Hindlimb muscle (tissue), 1 donor: ENCODE measurements at regions not wholly inside any gene's neighbourhood (a gene's known extent, or its start where the extent isn't known, plus 50 kb on each side); places are given as distances from the start of the nearest gene placed in this dataset.

Experiments
- DNase-seq: peaks from one replicate; pipeline ENCODE4 v3.0.0-alpha.2; 2013

DNA sequence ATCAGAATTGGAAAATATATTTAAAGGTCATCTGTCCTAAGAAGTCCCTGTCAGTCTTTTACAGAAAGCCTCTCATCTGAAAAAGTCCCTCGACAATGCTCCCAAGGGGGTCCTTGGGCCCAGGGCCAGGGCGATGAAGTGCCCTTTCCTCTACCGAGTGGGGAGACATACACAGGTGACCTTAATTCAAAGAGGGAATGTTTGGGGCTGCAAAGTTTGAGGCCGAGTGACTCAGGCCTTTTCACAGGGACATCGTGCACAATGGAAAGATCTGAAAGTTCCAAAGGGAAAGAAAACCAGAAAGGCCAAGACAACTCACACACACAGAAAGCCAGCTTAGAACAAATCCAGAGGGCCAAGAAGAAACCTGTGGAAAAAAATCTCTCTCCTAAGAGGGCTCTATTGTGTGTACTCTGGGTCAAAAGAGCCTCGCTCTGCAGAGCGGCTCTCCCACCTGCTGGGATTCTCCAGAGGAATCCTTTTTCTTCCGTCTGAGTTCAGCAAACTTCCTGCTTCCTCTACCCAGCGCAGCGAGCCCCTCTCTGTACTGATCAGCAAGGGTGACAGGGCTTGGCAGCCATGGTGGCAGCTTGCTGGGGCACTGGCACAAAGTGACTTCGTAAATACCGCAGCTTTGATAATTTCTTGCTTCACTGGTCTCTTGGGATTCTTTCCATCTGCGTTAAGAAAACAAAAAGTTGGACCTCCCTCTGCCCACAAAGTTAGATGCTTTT lies 259.1 kb downstream of the OPA1 start:
- no peak for DNase-seq

- no peak for DNase-seq
Observed at GRCh38 chr3:193852901-193853300, 259.9 kb downstream of the OPA1 start.

- no peak for DNase-seq
Observed at GRCh38 chr3:193853511-193854219, 260.7 kb downstream of the OPA1 start.

GRCh38 chr3:193857996-193858395 lies 265.0 kb downstream of the OPA1 start:
- no peak for DNase-seq

DNA sequence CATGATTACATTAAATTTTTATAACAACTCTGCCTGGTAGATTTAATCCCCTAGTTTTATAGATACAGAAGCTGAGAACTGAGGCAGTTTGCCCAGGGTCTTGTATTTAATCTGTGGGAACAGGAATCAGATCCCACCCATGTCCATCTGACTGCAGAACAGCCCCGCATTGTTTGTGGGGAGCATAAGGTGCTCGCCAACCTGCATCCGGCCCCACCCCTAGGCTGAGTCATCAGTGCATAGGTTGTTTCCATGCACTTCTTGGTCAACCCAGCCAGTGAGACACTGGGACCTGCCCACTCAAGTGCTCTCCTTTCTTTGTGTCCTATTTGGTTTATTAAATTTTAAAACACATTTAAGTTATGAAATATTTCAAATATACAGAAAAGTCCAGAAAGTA lies 266.2 kb downstream of the OPA1 start:
- no peak for DNase-seq

DNA sequence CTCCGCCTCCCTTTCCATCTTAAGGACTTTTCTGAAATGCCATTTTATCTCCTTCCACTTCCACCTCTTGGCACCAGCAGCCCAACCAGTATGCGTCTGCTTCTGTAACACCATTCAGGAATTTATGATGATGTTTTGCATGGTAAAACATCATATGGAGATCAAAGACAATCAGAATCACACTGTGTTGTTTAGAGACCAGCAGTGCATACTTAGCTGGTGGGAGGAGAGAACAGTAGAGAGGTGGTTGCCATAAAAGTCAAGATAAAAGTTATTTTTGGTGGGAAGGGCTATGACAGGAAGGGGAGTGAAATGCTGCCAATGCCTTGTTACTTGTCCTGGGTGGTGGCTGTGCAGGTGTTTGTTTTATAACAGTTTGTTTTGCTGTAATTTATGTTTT lies 268.0 kb downstream of the OPA1 start:
- DNase-seq: no peak

- DNase-seq: peak; percentile 35
Observed at GRCh38 chr3:193862843-193863242, 269.8 kb downstream of the OPA1 start.

- DNase-seq: peak; percentile 24
Observed at GRCh38 chr3:193863657-193864357, 270.8 kb downstream of the OPA1 start.

DNA sequence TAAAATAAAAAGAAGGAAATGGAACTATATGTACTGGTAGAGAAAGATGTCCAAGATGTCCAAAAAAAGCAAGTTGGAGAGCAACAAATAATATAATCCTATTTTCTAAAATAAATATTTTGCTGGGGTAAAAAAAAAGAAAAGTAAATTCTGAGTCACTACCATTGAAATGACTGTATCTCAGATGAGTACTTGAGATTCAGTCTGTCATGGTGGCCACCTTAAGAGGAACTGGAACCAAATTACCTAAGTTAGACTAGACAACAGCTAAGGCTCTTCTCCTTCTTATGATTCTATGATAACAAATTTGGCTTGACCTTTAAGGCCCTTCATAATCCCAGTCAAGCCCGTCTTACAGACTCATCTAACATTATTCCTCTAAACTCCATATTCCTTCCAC lies 270.6 kb upstream of the HES1 start:
- DNase-seq: no peak

GRCh38 chr3:193865896-193866480 lies 270.0 kb upstream of the HES1 start:
- no peak for DNase-seq

DNA sequence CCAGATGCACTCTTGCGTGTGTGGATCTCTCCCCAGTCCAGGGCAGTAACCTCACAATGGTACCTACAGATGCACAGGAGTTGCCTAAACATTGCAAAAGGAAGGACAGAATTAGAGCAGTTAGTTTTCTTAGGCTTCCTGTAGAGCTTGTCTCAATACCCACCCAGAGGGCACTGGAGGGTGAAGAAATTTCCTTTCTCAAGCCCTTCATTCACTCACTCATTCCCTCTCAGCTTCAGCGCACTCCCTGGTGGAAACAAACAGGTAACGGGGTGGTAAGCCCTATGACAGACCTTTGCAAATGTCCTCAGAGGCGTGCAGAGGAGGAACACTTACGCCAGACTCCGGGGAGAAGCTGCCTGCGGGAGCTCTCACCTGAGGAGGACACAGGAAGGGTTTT lies 267.4 kb upstream of the HES1 start:
- no peak for DNase-seq

- no peak for DNase-seq
Observed at GRCh38 chr3:193869221-193870201, 266.4 kb upstream of the HES1 start.

- no peak for DNase-seq
Observed at GRCh38 chr3:193870376-193871219, 265.4 kb upstream of the HES1 start.

GRCh38 chr3:193871220-193871485 lies 264.8 kb upstream of the HES1 start:
- DNase-seq: no peak

- DNase-seq: peak; percentile 26
Observed at GRCh38 chr3:193872265-193872753, 263.6 kb upstream of the HES1 start.

- no peak for DNase-seq
Observed at GRCh38 chr3:193873426-193874201, 262.3 kb upstream of the HES1 start.

GRCh38 chr3:193874512-193874911 lies 261.4 kb upstream of the HES1 start:
- no peak for DNase-seq

DNA sequence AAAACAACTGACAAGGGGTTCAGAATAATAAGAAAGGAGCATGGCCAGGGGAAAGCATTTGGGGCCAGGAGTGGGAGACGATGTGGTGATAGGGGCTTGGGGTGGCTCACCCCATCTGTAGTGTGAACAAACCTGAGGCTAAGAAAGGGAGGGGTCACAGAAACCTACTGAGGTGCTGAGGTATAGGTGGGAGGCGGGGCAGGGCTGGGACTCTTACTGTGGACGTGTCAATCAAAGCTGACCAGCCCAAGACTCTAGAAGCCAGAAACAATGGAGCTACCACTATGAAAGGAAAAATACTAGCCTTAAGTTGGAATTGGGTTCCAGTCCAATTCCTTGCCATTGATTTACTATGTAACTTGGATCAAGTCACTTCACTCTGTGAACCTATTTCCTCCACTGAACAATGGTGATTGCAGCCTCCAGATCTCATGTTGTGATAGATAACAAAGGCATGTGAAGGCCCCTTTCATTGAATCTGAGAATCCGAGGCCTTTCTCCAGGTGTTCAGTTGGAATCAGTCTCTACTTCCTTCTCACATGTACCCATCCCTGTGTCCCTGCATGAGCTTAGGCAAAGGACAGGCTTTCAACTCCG lies 260.9 kb upstream of the HES1 start:
- no peak for DNase-seq

- no peak for DNase-seq
Observed at GRCh38 chr3:193875601-193876321, 260.2 kb upstream of the HES1 start.
